ACC112 (cell line): ENCODE measurements at regions not wholly inside any gene's neighbourhood (a gene's known extent, or its start where the extent isn't known, plus 50 kb on each side); places are given as distances from the start of the nearest gene placed in this dataset.
"Not testable (repeated sequence)": the region's sequence is repeated elsewhere in the genome, so short reads cannot be mapped to it uniquely, and the experiment has no call there.

Experiments used
- H2AFZ ChIP-seq: fragments of 200-600 bp; sonication (generic); one replicate; pipeline ENCODE4 v1.6.0; 2017; ENCODE audit warnings: antibody characterized with exemption, low read length; ENCODE audit not compliant: unreplicated experiment
- H3K27ac ChIP-seq: fragments of 200-600 bp; sonication (generic); 2 replicates; pipeline ENCODE4 v1.5.1; 2014; ENCODE audit warnings: low read depth, mild to moderate bottlenecking, antibody characterized with exemption, low read length, moderate library complexity
- H3K27me3 ChIP-seq: fragments of 200-600 bp; sonication (generic); 2 replicates; pipeline ENCODE4 v1.6.1; 2014; ENCODE audit warnings: mild to moderate bottlenecking, antibody characterized with exemption, low read length, moderate library complexity, mixed read lengths; ENCODE audit not compliant: insufficient read depth
- H3K36me3 ChIP-seq: fragments of 200-600 bp; sonication (generic); 2 replicates; pipeline ENCODE4 v1.6.1; 2016; ENCODE audit warnings: mild to moderate bottlenecking, antibody characterized with exemption, low read length, moderate library complexity, mixed read lengths; ENCODE audit not compliant: insufficient read depth
- H3K4me1 ChIP-seq: fragments of 200-600 bp; sonication (generic); one replicate; pipeline ENCODE4 v1.6.1; 2016; ENCODE audit warnings: low read length, mixed read lengths; ENCODE audit not compliant: insufficient read depth, unreplicated experiment, control insufficient read depth
- H3K4me3 ChIP-seq: fragments of 200-600 bp; sonication (generic); 2 replicates; pipeline ENCODE4 v1.5.1; 2014; ENCODE audit warnings: mild to moderate bottlenecking, low read depth, low read length
- H3K79me2 ChIP-seq: fragments of 200-600 bp; sonication (generic); one replicate; pipeline ENCODE4 v1.6.0; 2016; ENCODE audit warnings: low read length; ENCODE audit not compliant: control insufficient read depth, unreplicated experiment, insufficient read depth

DNA sequence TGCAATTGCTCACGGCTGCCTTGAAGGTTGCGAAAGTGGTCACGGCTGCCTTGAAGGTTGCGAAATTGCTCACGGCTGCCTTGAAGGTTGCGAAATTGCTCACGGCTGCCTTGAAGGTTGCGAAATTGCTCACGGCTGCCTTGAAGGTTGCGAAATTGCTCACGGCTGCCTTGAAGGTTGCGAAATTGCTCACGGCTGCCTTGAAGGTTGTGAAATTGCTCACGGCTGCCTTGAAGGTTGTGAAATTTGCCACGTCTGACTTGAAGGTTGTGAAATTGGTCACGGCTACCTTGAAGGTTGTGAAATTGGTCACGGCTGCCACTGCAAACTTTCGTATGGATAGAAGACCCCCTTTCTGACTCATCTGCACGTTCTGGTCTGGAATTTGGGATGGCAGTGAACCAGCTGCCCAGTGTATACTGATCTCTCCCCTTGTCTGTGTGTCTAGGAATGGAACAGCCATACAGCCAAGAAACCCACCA lies 150.1 kb downstream of the ASMT start:
- not testable (repeated sequence) for H2AFZ ChIP-seq, H3K36me3 ChIP-seq, H3K27me3 ChIP-seq, H3K79me2 ChIP-seq, H3K27ac ChIP-seq, H3K4me1 ChIP-seq, H3K4me3 ChIP-seq

DNA sequence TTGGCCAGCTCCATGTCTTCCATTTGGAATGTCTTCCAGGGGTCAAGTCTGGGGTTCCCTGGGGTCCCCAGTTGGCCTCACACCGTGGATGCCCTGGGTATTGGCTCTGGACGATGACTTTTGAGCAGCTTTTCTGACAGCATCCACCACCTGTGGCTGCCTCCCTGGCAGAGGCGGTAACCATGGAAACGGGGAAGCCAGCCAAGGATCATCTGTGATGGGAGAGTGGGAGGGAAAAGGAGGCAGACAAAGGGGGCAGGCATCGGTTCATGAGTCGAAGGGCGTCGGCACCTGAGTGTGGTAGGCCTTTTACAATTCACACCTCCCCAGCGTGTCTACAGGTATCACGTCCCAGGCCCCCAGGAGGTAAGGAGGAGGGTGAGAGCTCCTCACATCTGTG lies 152.2 kb downstream of the ASMT start:
- no peaks in the 10 kb centered on the region for H3K27me3 ChIP-seq
- no peak overlapping the region for H2AFZ ChIP-seq
- no peak overlapping the region for H3K27ac ChIP-seq
- H3K79me2 ChIP-seq: no peaks in the 10 kb centered on the region
- H3K4me3 ChIP-seq: no peak overlapping the region
- H3K4me1 ChIP-seq: no peaks in the 10 kb centered on the region
- H3K36me3 ChIP-seq: no peaks in the 10 kb centered on the region

DNA sequence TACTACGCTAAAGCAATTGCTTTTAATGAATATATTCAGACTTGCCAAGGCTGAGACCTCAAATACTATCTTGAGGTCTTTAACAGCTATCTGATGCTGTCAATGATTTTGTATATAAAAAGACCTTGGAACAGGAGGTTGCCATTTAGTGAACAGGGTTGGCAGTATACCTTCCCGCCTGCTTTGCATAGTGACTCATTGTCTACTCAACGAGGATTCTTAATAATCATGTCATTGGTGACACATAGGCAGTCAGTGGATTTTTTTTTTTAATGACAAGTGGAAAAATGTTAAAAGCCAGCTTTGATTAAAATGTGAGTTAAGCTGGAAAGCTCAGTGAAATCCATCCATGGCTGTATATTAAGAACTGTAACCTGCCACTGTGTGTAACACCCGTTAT lies 164.0 kb downstream of the ASMT start:
- Histone ChIP-seq H2AFZ (no peak overlapping the region), H3K79me2 (no peaks in the 10 kb centered on the region), H3K4me1 (no peaks in the 10 kb centered on the region), H3K36me3 (no peaks in the 10 kb centered on the region), H3K27me3 (peaks cover 9% of the 10 kb centered on the region; the same call in 1 of the 2 replicates), H3K27ac (no peak overlapping the region), H3K4me3 (no peak overlapping the region)

DNA sequence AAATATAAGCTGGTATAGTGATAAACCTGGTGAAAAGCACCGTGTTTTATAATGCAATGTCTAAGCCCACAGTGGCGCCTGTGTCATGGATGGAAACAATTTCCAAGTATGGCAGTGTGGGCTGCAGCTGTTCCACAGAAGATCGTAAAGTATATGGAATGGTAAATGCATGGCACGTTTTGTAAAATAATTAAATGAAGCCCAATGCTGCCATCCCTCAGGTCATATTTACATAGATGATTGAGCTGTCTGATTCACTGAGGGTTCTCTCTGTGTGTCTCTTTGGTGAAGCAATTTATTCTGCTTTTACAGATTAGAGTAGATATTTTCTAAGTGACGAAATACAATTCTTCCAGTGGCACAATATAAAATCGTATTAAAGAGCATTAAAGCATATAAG lies 164.8 kb downstream of the ASMT start:
- no peak overlapping the region for H3K27ac ChIP-seq
- peaks cover 9% of the 10 kb centered on the region; the same call in 1 of the 2 replicates for H3K27me3 ChIP-seq

DNA sequence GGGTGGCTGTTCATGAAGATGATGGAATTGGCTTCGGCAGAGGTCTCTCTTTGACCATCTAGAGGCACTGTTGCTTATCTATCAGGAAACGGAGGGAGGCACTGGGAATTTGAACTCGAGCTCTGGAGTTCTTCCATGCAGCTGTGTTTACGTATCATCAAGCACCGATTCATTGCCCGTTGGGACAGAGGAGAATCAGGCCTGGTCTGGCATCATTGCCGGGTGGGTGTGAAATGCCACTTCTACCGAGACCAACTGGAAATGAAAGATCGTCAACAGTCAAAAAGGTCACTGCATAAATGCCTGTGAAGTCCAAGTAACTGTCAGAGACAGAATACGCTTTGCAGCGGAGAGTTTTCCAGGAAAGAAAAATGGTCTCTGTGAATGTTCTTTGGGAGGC lies 166.9 kb downstream of the ASMT start:
- H3K4me3 ChIP-seq: no peak overlapping the region
- no peaks in the 10 kb centered on the region for H3K4me1 ChIP-seq
- peaks cover 9% of the 10 kb centered on the region; the same call in 1 of the 2 replicates for H3K27me3 ChIP-seq
- no peaks in the 10 kb centered on the region for H3K36me3 ChIP-seq
- H2AFZ ChIP-seq: no peak overlapping the region
- no peaks in the 10 kb centered on the region for H3K79me2 ChIP-seq
- no peak overlapping the region for H3K27ac ChIP-seq

More for the DNA sequence above, 164.8 kb downstream of the ASMT start:
- Histone ChIP-seq H3K4me1 (no peaks in the 10 kb centered on the region), H3K4me3 (no peak overlapping the region), H3K36me3 (no peaks in the 10 kb centered on the region), H3K79me2 (no peaks in the 10 kb centered on the region), H2AFZ (no peak overlapping the region)

DNA sequence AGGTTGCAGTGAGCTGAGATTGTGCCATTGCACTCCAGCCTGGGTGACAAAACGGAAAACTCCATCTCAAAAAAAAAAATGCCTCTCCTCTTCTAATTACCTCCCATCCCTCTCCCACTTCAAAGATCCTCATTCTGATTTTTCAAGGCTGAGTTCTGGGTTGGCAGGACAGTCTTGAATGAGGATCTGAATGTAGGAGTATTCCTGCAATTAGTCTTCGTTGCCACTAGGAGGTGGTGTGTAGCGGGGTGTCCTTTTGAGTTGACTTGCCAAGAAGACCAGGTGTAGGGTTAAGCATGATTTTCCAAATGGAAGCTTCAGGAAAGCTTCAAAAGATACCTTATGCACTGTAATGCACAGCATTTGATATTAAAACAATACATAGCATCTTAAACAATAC lies 169.9 kb downstream of the ASMT start:
- Histone ChIP-seq H2AFZ (no peak overlapping the region), H3K27me3 (peaks cover 7% of the 10 kb centered on the region; the same call in 1 of the 2 replicates), H3K27ac (no peak overlapping the region), H3K4me3 (no peak overlapping the region), H3K36me3 (no peaks in the 10 kb centered on the region), H3K4me1 (no peaks in the 10 kb centered on the region), H3K79me2 (no peaks in the 10 kb centered on the region)

DNA sequence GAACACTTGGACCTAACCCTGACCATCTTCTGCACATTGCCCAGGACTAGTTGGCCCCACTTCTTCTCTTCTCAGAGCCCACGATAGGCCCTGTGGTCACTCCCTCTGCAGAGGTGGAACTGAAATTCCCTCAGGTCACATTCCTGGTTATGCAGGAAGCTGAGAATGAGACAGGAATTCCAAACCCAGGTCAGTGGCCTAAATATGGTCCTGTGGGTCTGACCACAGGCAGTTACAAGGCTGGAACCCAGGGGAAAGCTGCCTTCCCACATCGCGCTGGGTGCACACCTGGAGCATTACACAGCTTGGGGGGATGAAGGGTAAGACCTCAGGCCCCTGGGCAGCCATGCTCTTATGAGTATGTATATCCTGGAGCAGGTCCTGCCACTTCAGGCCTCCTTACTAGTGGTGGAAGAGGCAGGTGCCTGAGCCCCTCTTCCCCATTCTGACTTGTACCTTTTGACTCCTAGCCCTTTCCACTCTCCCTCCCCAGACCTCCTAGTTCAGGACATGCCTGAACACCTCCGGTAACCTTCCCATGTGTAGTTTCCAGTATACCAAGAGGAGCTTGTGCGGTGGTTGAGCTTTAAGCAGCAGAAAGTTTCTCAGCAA lies 173.5 kb downstream of the ASMT start:
- Histone ChIP-seq H3K27ac (no peak overlapping the region), H3K4me3 (no peak overlapping the region), H3K79me2 (no peaks in the 10 kb centered on the region), H2AFZ (no peak overlapping the region), H3K4me1 (no peaks in the 10 kb centered on the region), H3K36me3 (no peaks in the 10 kb centered on the region), H3K27me3 (no peaks in the 10 kb centered on the region)

DNA sequence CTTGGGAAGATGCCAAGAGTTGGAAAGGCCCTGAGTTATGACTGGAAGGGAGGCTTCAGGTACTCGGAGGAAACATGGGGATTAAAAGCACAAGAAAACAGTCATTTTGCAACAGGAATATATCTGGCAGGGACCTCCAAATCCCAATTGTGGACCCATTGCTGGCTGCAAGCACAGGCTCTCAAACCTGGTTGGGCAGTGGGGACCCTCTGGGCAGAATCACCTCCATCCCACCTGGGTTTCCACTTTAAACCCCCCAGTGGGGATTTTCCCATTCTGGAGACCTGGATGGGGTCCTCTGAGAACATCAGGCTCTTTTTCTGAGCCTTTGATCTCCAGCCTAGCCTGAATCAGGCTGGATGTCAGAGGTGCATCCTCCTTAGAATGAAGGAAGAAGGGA lies 177.8 kb downstream of the ASMT start:
- Histone ChIP-seq H3K27me3 (no peaks in the 10 kb centered on the region), H3K4me1 (no peaks in the 10 kb centered on the region), H3K79me2 (no peaks in the 10 kb centered on the region), H3K4me3 (no peak overlapping the region), H3K36me3 (no peaks in the 10 kb centered on the region), H2AFZ (no peak overlapping the region), H3K27ac (no peak overlapping the region)

DNA sequence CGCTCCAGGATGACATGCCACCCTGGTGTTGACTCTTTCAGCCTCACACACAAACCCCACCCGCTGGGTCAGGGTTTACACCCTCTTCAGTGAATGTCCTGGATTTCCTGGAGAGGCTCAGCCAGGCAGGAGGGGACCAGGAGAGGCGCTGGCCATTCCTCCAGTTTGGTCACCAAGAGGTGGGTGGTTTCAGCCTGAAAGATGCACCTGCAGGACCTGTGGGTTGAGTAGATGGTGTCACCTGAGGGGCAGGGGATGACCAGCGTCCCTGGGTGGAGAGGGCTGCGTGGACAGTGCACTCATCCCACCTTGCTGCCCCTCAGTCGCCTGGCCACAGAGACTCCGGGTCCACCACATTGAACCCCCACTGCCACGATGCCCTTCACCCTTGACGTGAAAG lies 179.7 kb downstream of the ASMT start:
- H3K4me3 ChIP-seq: no peak overlapping the region
- no peaks in the 10 kb centered on the region for H3K36me3 ChIP-seq
- H2AFZ ChIP-seq: no peak overlapping the region
- H3K27ac ChIP-seq: no peak overlapping the region
- H3K79me2 ChIP-seq: no peaks in the 10 kb centered on the region
- H3K27me3 ChIP-seq: no peaks in the 10 kb centered on the region
- H3K4me1 ChIP-seq: peaks cover 4% of the 10 kb centered on the region

DNA sequence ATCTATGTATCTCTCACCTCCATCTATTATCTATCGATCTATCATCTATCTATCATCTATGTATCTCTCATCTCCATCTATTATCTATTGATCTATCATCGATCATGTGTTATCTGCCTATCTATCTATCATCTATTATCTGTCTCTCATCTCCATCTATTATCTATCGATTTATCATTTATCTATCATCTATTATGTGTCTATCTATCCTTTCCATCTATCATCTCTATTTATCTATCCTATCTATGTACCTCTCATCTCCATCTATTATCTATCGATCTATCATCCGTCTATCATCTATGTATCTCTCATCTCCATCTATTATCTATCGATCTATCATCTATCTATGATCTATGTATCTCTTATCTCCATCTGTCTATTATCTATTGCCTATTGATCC lies 188.1 kb downstream of the ASMT start:
- H3K4me1 ChIP-seq: peaks cover 6% of the 10 kb centered on the region
- no peak overlapping the region for H3K4me3 ChIP-seq
- no peaks in the 10 kb centered on the region for H3K36me3 ChIP-seq

DNA sequence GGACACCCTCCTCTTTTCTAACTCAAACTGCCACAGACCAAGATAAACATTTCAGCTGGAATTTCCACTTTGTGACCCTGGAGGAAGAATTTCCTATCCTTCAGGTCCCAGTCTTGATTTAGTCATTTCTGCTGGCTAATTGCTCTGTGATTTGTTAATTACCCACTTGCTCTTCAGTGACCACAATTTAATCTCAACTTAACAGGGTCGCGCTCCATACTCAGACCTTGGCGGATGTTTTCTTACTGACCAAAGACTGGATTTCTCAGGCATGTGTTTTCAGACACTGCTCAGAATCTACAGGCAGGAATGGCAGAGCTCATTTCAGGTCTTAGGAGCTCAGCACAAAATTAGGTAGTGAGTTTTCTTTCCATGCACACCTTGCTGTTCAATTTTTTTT lies 188.9 kb downstream of the ASMT start:
- Histone ChIP-seq H3K36me3 (no peaks in the 10 kb centered on the region), H3K4me3 (no peak overlapping the region), H3K79me2 (no peaks in the 10 kb centered on the region), H3K27ac (no peak overlapping the region), H3K27me3 (0 out of 2 replicates have a peak, but pooled peaks cover 4% of the 10 kb centered on the region), H2AFZ (no peak overlapping the region), H3K4me1 (peaks cover 6% of the 10 kb centered on the region)

More for the DNA sequence above, 188.1 kb downstream of the ASMT start:
- Histone ChIP-seq H2AFZ (no peak overlapping the region), H3K27me3 (0 out of 2 replicates have a peak, but pooled peaks cover 4% of the 10 kb centered on the region), H3K79me2 (no peaks in the 10 kb centered on the region), H3K27ac (no peak overlapping the region)
